ENCODE measurements at regions not wholly inside any gene's neighbourhood (a gene's known extent, or its start where the extent isn't known, plus 50 kb on each side); places are given as distances from the start of the nearest gene placed in this dataset.

DNA sequence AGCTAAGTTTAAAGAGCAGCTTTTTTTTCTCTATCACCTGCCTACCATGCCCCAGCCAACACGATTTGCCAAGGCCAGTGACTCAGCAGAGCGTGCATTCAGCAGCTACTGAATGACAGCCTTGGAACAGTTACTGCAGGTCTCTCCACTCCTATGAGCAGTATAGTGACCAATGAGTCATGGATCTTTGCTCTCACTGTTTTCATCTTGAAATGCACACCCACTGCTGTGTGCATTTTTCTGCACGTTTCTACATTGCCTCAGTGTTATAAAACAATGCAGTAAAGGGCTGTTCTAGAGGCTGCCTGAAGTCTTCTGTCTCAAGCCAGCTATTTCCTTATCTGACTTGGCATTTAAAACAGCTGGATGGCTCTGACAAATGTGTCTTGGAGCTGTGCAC, 66.0 kb upstream of the C4orf54 start:
- TF ChIP-seq, protein P1, sequence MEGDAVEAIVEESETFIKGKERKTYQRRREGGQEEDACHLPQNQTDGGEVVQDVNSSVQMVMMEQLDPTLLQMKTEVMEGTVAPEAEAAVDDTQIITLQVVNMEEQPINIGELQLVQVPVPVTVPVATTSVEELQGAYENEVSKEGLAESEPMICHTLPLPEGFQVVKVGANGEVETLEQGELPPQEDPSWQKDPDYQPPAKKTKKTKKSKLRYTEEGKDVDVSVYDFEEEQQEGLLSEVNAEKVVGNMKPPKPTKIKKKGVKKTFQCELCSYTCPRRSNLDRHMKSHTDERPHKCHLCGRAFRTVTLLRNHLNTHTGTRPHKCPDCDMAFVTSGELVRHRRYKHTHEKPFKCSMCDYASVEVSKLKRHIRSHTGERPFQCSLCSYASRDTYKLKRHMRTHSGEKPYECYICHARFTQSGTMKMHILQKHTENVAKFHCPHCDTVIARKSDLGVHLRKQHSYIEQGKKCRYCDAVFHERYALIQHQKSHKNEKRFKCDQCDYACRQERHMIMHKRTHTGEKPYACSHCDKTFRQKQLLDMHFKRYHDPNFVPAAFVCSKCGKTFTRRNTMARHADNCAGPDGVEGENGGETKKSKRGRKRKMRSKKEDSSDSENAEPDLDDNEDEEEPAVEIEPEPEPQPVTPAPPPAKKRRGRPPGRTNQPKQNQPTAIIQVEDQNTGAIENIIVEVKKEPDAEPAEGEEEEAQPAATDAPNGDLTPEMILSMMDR (IDR thresholded peaks at IDR 0.05; ENCODE audit: poor library complexity), result no peak
- TF ChIP-seq EZH2 (IDR thresholded peaks at IDR 0.05; ENCODE audit: borderline replicate concordance), result no peak
- no peak for TF ChIP-seq EZH2phosphoT487 (IDR thresholded peaks at IDR 0.05; ENCODE audit: low read depth, severe bottlenecking, unreplicated experiment)
